ENCODE measurements at regions not wholly inside any gene's neighbourhood (a gene's known extent, or its start where the extent isn't known, plus 50 kb on each side); places are given as distances from the start of the nearest gene placed in this dataset.
"Not testable (repeated sequence)": the region's sequence is repeated elsewhere in the genome, so short reads cannot be mapped to it uniquely, and the experiment has no call there.

DNA sequence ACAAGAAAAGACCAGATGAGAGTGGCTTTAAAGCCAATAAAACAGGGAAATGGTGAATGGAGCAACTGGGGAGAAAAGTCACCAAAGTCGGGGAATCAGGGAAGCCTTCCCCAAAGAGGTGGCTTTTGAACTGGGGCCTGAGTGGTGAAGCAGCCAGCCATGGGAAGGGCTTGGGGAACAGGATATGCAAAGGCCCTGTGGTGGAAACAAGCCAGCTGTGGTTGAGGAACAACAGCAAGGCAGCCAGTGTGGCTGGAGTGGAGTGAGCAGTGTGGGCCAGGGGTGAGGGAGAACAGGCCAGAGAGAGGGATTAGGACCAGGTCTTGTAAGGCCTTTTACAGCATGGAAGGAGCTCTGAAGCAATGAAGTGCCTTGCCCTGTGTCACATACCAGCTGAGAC lies 51.0 kb upstream of the ROPN1B start:
- not testable (repeated sequence) for ATAC-seq

DNA sequence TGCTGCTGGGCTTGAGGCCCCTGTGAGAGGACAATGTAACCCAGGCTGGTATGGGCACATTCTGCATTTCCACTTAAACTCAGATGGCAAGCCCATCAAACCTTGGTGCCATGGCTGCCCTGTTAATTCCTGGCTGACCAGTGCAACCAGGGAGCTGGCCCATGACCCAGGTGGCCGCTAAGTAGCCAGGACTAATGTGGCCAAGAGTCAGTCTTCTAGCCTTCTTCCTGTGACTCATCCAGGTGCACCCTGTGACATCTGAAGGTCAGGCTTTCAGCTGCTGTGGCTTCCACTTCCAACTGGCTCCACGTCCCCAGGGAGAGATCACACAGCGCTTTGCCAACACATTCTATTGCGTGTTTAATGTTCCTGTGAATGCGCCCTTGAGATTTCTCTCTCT lies 50.5 kb upstream of the ROPN1B start:
- not testable (repeated sequence) for ATAC-seq

DNA sequence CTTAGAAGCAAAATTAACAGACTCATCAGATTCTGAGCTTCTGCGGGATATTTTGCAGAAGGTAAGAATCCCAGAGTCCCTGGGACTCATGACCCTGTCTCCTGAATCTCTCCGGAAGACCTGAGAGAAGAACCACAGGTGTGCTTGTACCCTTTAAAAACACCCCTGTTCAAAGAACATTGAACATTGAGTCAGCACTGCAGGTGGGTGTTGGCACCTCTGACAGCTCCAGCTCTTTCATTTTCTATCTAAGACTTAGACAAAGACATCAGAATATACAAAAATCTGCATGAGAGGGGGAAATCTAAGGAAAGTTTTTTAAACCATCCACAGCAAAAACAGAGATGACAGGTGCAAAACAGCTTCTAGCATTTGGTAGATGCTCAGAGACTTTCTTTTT lies 50.1 kb upstream of the ROPN1B start:
- ATAC-seq, result not testable (repeated sequence)
